GM23248 (cell line): ENCODE measurements at regions not wholly inside any gene's neighbourhood (a gene's known extent, or its start where the extent isn't known, plus 50 kb on each side); places are given as distances from the start of the nearest gene placed in this dataset.

Experiments
- EZH2 ChIP-seq: fragments of 200-600 bp; sonication (generic); IDR thresholded peaks from 2 replicates; pipeline ENCODE4 v1.6.1; 2018; ENCODE audit warnings: antibody characterized with exemption, mild to moderate bottlenecking; ENCODE audit not compliant: insufficient read depth, poor library complexity, severe bottlenecking
- EZH2phosphoT487 ChIP-seq: fragments of 200-600 bp; sonication (generic); IDR thresholded peaks from 2 replicates; pipeline ENCODE4 v1.6.1; 2018; ENCODE audit warnings: antibody characterized with exemption, moderate library complexity, mild to moderate bottlenecking, low read depth; ENCODE audit not compliant: insufficient read depth

DNA sequence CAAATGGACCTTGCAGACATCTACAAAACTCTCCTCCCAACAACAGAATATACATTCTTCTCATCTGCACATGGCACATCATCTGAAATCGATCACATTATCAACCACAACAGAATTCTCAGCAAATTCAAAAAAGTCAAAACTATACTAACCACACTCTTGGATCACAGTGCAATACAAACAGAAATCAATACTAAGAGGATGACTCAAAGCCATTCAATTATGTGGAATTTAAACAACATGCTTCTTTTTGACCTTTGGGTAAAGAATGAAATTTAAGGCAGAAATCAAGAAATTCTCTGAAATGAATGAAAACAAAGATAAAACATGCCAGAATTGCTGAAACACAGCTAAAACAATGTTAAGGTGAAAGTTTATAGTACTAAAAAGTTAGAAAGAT, 358.1 kb downstream of the NSUN3 start:
- TF ChIP-seq EZH2: no peak
- TF ChIP-seq EZH2phosphoT487: no peak
